ENCODE measurements at regions not wholly inside any gene's neighbourhood (a gene's known extent, or its start where the extent isn't known, plus 50 kb on each side); places are given as distances from the start of the nearest gene placed in this dataset.

- no peak for DNase-seq
Measured at GRCh38 chr14:94717808-94718207, 52.1 kb downstream of the GSC start.

- no peak for DNase-seq
Measured at GRCh38 chr14:94716976-94717375, 52.9 kb downstream of the GSC start.

- DNase-seq, result no peak
Measured at GRCh38 chr14:94713115-94713514, 56.8 kb downstream of the GSC start.

GRCh38 chr14:94710731-94711130 lies 59.2 kb downstream of the GSC start:
- no peak for DNase-seq

- no peak for DNase-seq
Measured at GRCh38 chr14:94707494-94707893, 62.4 kb downstream of the GSC start.

- no peak for DNase-seq
Measured at GRCh38 chr14:94706133-94706532, 63.8 kb downstream of the GSC start.

- no peak for DNase-seq
Measured at GRCh38 chr14:94702629-94703028, 67.3 kb downstream of the GSC start.

GRCh38 chr14:94701861-94702370 lies 68.0 kb downstream of the GSC start:
- no peak for DNase-seq

- no peak for DNase-seq
Measured at GRCh38 chr14:94700336-94700735, 69.6 kb downstream of the GSC start.

GRCh38 chr14:94699831-94700230 lies 70.1 kb downstream of the GSC start:
- DNase-seq, result no peak

- DNase-seq, result no peak
Measured at GRCh38 chr14:94697773-94698556, 71.9 kb downstream of the GSC start.

- DNase-seq, result no peak
Measured at GRCh38 chr14:94696518-94696917, 73.4 kb downstream of the GSC start.

GRCh38 chr14:94695231-94695630 lies 74.7 kb downstream of the GSC start:
- no peak for DNase-seq

- no peak for DNase-seq
Measured at GRCh38 chr14:94691660-94692034, 78.3 kb downstream of the GSC start.

- DNase-seq, result no peak
Measured at GRCh38 chr14:94690896-94691659, 78.8 kb downstream of the GSC start.

- no peak for DNase-seq
Measured at GRCh38 chr14:94690486-94690885, 78.3 kb downstream of the SERPINA3 start.

GRCh38 chr14:94689985-94690400 lies 77.8 kb downstream of the SERPINA3 start:
- DNase-seq, result no peak

GRCh38 chr14:94689218-94689984 lies 77.2 kb downstream of the SERPINA3 start:
- peak in 44 of 56 donors; percentile 4 to 80 (median 36) for DNase-seq

GRCh38 chr14:94686511-94687160 lies 74.4 kb downstream of the SERPINA3 start:
- no peak for DNase-seq

- DNase-seq, result no peak
Measured at GRCh38 chr14:94685681-94686485, 73.7 kb downstream of the SERPINA3 start.
